ENCODE measurements at regions not wholly inside any gene's neighbourhood (a gene's known extent, or its start where the extent isn't known, plus 50 kb on each side); places are given as distances from the start of the nearest gene placed in this dataset.

DNA sequence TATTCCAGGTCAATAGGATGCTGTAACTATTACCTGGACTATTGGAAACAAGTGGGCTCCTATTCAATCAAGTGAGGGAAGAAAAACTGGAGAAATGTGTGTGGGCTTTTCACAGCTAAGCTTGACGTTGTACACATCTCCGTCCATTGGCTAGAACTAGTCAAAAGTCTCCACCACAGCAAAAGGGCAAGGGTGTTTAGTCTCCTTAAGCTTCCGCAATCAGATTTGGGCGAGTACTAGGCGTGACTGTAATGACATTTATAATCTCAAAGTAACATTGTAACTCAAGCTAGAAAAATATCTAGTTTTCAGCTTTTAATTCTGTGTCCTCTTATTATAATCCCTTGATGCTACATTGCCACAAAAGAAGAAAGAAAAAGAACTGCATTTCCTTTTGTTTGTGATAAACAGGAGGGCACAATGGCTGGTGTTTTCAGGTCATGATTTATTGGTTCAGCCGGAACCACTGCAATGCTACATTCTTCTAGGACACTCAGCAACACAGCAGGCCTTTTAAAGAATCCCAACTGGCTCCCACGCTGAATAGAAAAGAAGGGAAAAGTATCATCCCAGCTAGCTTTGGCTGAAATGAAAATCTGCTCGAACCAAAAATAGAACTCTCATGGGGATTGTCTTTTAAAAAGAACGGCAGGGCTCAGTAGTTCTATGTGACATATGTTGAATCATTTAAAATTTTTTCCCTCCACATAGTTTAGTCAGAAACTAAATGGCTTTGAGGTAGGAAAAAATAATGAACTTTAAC is 387.7 kb downstream of the BTBD3 start:
- DNase-seq: no peak

DNA sequence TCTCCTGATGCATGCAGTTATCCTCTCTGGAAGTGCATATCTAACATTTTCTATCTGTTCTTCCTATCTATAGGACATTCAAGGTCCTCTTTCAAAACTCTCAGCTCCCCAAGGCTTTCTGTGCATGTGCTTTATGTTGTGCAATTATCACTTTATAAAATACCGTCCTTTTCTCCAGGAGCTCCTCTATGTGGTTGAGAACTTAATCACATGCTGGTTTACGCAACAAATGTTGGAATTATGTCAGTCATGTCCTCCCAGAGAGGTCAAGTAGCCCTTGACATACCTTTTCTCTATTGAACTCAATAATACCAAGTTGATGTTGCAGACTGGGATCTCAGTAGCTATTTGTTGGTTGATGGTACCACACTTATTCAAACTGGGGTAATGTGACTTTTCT is 388.4 kb downstream of the BTBD3 start:
- DNase-seq: no peak

DNA sequence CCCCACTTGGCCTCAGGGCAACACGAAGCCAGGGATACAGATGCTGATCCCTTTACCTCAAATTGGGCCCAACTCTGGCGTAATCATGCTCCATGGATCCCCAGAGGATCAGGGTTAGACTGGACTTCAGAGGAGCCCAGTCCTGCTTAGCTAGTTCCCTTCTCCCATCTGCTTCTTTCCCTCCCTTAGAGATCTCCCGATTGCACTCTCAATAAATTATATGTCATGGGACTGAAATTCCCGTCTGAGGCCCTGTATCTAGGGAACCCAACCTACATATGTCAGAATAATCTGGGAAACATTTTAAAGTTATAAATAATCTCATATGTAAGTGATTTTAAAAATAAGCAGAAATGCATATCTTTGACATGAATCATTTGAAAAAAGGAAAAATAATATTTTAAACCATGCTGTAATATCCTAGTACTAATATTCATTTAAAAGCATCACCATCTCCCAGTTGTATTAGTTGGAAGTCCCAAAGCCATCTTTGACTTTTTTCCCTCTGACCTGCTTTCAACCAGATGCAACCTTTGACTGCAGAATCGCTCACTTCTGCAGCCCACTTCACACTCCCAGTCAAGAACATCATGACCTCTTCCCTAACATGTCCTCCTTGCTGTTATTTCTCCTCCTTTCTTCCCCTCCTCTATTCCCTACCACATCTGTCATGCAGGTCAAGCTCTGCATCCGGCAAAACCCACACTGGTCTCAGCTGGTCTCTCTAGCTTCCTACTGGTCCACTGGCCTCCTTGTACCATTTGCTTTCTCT is 393.6 kb downstream of the BTBD3 start:
- no peak for DNase-seq

DNA sequence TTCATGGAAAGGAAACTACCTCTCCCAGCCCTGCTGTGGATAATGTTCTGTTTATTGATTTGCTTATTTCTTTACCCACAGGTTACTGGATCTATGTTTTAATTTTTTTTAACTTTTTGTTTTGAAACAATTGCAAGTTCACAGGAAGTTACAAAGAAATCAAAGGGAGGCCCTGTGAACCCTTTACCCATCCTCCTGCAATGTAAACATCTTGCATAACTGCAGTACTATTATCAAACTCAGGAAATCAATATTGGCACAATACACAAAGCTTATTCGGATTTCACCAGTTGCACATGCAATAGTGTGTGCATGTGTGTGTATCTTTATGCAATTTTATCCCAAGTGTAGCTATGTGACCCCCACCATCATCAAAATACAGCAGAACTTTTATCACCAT is 398.0 kb downstream of the BTBD3 start:
- DNase-seq: no peak

DNA sequence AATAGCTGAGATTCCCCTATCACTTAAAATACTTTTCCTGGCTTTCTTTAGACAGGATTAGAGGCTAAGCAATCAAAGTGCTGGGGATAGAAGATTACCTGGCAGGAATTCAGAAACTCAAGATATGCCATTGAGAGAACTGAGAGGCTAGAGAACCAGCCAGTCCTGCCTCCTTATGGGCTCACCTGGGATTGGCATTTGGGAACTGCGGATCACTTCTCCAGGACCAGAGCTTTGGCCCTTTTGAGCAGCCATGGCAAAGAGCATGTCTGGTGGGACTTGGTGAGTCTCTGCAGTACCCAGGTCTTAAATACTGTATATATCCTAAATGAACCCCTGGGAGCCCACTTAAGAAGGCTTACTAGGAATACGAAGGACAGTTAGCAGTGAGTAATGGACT is 399.1 kb downstream of the BTBD3 start:
- DNase-seq: no peak

DNA sequence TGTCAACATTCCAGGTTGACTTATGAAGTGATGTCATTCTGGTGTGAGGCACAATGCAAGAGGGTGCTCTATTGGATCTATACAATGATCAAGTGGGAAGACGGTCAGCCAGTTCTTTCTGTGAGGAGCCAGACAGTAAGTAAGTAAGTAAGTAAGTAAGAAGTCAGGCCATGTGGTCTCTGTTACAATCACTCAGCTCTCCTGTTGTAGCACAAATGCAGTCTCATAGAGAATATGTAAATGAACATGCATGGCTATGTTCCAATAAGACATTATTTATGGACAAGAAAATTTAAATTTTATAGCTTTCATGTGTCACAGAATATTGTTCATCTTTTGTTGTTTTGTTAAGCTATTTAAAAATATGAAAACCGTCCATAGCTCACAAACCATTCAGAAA is 399.7 kb downstream of the BTBD3 start:
- no peak for DNase-seq

DNA sequence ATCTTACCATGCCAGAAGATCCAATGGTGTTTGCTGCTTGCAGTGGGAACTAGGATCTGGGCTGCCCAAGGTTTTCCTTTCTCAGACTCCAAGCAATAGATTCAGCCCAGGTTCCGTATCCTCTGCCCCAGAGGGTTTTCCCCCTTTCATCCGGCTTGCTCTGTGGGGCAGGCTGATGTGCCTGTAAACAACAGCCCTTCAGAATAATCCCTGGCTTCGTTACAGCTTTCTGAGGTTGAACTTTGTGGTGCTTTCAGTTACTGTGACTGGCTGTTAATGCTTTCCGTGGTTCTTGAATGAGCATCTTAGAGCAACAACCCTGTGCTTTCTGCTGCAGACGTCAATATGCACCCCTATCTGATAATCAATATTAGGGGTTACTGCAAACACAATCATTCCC is 400.4 kb downstream of the BTBD3 start:
- no peak for DNase-seq

DNA sequence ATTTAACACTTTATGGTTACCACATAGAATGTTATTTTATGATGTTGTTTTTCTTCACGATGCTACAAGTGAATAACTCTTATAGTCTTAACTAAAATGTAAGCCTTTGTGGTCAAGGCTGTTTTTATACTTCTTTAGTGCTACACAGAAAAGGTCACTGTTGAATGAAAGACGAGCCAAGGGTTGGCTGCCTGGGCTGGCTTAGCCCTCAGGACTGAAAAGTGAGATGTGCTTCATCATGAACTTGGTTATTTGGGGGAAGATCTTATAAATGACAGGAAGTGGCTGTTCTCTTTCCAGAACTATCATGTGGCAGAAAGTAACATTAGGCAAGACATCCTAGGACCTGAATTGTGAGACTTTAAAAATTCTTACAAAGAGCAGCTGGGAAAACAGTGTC is 404.0 kb downstream of the BTBD3 start:
- DNase-seq: no peak

DNA sequence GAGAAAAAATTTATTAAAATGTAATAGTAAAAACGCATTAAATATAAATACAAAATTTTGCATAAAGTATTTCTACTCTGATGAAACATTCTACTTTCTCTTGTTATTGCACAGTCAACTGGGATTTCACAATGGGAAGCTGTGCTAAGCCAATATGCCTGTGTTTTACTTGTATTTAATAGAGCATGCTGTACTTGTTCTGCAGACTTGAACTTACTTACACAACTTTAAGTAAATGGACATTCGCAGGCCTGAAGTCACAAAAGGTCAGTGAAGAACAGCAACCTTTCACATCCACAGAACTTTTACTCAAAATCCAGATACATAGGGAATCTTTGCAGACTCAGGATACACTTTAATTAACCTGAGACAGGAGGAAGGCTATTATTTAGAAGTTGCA is 409.5 kb downstream of the BTBD3 start:
- DNase-seq: no peak

DNA sequence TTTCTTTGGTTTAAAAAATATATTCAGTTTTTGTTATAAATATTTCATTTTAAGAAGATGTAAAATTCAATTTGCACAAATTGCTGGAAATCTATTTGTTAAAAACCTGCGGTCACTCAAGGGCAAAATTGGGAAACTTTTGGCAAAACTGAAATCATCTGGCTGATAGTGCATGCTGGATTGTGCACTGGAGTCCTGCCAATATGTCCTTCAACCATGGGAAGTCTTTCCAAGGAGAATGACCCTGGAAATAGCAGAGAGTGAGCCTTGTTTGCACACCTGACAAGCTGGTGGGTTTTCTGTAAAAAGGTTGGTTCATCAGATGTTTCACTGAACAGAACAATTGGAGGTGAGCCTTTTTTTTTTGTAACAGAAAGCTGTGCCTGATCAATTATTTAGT is 413.5 kb downstream of the BTBD3 start:
- DNase-seq: no peak

DNA sequence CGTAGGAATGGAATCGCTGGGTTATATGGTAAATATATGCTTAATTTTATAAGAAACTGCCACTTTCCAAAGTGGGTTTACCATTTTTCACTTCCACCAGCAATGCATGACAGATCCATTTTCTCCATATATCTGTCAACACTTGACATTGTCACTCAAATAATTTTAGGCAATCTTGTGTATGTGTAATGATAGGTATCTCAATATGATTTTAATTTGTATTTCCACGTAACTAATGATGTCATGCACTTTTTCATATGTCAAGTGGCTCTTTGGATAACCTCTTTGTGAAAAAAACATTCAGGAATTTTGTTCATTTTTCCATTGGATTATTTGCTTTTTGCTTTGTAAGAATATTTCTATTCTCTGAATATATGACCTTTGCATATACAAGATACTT is 419.9 kb downstream of the BTBD3 start:
- no peak for DNase-seq

DNA sequence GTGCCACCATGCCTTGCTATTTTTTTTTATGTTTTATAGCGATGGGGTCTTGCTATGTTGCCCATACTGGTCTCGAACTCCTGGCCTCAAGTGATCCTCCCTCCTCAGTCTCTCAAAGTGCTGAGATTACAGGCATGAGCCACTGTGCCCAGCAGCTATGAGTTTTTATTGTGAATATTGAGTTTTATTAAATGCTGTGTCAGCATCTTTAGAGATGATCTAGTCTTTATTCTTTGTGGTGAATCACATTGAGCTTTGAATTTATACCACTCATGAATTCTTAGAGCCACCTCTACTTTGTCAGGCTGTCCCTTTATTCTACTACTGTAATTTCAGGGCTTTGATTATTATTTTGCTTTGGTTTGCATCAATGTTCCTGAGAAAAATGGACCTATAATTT is 428.3 kb downstream of the BTBD3 start:
- no peak for DNase-seq

DNA sequence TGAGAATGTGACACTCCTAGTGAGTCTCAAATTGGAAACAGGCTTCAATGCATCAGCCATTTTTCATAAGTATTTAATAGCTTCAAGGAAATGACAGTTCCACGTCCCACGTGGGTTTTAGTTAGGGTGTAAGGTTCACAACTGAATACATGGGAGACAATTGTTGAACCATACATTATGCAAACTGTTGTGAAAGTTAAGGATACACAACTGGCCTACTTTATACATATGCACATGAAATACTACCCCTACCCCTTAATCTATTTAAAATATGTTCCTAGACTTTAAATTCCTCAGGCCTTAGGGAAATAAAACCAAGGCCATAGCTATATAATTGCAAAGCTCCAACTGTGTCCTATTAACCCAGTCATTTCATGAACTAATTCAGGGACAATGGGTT is 436.1 kb downstream of the BTBD3 start:
- no peak for DNase-seq

DNA sequence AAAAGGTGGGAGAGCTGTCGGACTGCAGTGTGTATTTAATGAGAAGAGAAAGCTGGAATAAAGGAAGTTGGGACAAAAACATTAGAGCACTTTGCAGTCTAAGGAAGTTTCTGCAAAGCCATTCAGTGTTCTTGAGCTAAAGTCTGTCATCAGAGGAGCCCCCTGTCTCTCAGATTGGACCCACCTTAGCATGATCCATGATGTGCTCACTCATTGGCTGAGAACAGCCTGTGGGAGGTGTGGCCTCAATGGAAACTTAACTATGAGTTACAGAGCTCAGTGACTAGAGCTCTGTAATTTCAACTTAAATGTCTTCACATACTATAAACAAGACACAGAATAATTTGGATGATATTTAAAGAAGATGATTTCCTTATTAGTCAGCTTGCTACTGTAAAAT is 437.0 kb downstream of the BTBD3 start:
- no peak for DNase-seq

DNA sequence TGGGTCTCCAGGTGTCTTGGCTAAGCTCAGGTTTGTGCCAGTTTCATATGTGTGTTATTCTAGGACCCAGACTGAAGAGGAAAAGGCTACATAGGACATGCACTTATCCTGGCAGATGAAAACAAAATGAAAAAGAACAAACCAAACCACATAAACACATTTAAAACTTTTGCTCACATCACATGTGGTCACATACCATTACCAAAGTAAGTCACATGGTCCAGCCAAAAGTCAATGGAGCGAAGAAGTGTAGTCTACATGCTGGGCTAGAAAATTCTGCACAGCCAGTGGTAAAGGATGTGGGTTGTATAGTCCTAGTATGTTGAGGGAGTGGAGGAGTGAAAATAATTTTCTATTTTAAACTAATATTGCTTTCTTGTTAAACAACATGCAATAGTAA is 437.5 kb downstream of the BTBD3 start:
- no peak for DNase-seq

DNA sequence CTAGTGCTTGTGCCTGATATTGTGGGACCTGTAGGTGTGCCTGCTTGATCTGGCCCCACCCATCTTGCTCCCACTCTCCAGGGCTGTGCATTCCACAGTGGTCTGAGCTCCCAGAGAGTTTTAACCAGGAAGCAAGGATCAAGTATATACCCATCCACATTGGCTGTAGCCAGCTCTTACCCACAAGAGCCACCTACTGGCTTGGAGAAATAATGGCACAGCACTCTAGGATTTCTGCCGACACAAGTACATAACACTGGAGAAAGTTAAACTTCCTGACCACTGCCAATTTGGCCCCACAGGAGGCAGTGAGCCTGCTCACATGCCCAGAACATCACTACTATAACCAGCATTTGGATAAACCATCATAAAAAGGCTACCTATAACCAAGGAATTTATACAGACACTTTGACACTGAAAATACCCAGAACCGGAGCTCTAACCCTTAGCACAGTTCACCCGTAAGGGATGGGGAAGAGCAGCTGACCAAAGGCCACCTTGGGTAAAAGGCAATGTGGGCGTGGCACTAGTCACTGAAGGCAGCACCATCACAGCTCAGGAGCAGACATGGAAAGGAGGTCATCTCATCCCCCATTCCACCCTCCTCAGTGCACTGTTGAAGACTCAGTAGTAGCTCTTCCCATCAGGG is 440.4 kb downstream of the BTBD3 start:
- DNase-seq: no peak

DNA sequence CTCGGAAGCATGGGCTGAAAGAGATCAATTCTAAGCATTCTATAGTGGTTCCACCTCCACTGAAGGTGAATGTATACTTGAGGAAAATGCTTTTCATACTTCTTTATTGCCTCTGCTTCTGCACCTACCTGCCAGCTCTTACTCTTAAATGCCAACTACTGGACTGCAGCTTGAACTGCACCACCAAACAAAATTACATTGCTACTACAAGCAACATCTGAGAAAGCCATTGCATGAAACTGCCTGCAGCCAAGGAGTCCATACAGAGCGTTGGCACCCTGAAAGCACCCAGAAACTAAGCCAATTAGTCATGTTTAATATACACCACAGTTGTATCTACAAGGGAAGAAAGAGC is 440.9 kb downstream of the BTBD3 start:
- DNase-seq: no peak

DNA sequence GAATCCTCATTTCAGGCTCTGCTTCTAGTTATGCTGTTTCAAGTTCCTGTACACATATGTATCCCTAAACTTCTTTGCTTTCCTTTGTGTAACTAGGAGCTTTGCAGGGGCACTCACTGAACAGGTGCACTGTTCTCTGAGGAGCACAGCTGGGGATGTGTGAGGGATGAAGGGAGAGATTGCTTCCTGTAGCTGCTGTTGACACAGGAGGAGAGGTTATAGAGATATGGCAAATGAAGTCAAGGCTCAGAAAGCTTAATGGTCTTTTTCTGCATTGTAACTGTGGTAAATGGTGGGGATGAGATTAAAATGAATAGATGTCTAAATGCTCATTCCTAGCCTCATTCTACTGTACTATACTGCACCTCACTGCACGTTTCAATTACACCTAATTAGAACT is 454.3 kb downstream of the BTBD3 start:
- no peak for DNase-seq

DNA sequence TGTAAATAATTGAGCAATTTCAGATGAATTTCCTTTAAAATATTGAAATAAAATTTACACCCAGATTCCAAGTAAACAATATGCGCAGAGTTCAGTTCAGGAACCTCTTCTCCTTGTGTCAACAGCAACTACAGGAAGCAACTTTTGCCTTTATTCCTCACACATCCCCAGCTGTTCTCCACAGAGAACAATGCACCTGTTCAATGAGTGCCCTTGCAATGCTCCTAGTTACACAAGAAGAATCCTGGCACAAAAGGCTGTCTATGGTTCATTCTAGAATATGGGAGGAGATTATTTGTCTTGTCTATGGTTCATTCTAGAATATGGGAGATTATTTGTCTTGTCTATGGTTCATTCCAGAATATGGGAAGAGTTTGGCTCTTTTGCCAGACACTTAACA is 454.9 kb downstream of the BTBD3 start:
- DNase-seq: no peak

DNA sequence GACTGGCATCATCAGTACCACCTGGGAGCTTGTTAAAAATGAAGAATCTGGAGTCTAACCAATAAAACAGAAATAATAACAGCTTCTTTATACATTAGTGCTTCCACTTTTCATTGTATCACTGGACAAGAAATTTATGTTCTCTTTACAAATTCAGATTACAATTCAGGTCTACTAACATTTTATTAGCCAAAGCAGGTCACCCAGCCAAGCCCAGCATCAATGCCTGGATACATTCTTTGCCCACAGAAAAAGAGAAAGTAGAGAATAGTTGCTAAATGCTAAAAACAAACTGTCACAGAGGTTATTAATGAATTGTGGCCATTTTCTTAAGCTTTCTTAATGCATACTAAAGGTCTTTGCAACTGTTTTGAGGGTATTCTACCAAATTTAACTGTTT is 458.3 kb downstream of the BTBD3 start:
- DNase-seq: no peak

DNA sequence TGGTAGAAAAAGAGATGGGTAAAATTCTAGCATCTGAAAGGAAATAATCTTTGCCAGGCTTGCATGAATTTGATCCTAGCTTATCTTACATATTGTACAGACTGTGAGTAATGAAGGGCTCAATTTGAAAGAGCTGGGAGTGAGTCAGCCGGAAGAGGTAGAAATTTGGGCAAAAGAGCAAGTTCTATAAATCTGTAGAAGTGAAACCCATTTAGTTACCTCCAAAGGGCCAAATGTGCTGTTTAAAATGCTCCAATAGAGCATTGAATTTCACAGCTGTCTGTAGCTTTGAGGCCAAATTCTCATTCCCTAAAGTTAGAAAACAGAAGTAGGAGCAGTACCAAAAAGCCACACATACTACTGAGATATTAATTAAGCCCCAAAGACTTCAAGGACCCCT is 466.1 kb downstream of the BTBD3 start:
- no peak for DNase-seq

DNA sequence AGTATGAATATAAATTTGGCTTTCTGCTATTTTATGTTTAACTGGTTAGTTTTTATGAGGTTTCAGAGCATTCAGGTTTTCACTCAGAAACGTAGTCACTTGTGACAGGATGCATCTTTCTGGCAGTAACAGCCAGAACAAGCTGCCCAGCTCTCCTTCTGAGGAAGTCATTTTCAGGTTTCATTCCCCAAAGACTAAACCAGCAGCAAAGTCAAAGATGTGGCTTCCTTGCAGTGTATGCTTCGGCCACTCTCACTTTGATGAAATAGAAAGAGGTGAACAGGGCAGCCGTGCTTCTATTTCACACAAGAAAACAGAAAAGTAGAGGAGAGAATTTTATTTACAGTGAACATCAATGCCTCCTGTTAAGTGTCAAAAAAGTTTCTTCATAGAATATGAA is 469.1 kb downstream of the BTBD3 start:
- no peak for DNase-seq

DNA sequence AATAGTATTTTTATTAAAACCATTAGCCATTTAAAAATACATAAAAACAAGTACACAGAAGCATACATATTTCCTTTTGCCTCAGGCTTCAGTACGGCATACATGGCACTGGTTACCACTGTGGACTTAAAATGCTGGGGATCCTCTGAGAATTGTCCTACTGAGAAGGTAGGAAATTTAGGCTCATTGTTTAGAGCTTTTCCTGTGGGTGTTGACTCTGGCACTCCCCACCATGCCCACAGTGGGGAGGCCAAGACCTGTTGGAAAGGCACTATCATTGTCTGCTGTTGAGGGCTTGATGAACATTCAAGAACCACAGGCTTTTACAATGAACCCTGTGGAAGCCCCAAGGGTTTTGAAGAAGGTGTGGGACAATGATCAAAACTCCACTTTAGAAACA is 473.4 kb downstream of the BTBD3 start:
- no peak for DNase-seq

DNA sequence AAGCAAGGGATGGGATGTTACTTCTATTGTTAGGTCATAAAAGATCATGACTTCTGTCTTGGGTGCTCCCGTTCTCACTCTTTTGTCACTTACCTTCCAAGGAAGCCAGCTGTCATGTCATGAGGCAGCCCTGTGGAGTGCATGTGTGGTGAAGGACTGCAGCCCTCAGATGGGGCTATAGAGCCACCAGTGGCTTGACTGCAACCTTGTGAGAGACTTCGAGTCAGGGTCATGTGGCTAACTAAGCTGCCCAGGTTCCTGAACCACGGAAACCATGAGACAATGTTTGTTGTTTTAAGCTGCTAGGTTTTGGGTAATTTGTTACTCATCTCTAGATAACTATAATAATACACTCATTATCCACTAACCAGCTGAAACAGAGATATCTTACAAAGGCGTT is 477.1 kb downstream of the BTBD3 start:
- no peak for DNase-seq
